ENCODE measurements at regions not wholly inside any gene's neighbourhood (a gene's known extent, or its start where the extent isn't known, plus 50 kb on each side); places are given as distances from the start of the nearest gene placed in this dataset.

GRCh38 chr16:59204589-59204988 lies 470.5 kb upstream of the GOT2 start:
- TF ChIP-seq POLR2A (IDR thresholded peaks at IDR 0.05; ENCODE audit: low read depth, low read length) (no peak), TAF1 (IDR thresholded peaks at IDR 0.05; ENCODE audit: borderline replicate concordance, low read depth, low read length) (no peak)

All from GM12892 (cell line).